GM19351 (cell line): ENCODE measurements at regions not wholly inside any gene's neighbourhood (a gene's known extent, or its start where the extent isn't known, plus 50 kb on each side); places are given as distances from the start of the nearest gene placed in this dataset.

Source experiments
- ATAC-seq: cut with Tn5 transposase; IDR thresholded peaks from one replicate; pipeline ENCODE4 v1.9.1; 2021; ENCODE audit warnings: mild to moderate bottlenecking, moderate library complexity; ENCODE audit not compliant: unreplicated experiment

- ATAC-seq: no peak
Observed at GRCh38 chr5:71982717-71983395, 124.4 kb upstream of the MAP1B start.

- no peak for ATAC-seq
Observed at GRCh38 chr5:71986101-71986500, 121.2 kb upstream of the MAP1B start.

- ATAC-seq: no peak
Observed at GRCh38 chr5:71988808-71989207, 118.5 kb upstream of the MAP1B start.

- ATAC-seq: no peak
Observed at GRCh38 chr5:71993600-71993999, 113.7 kb upstream of the MAP1B start.

- ATAC-seq: no peak
Observed at GRCh38 chr5:71996789-71997188, 110.5 kb upstream of the MAP1B start.

GRCh38 chr5:71998746-71999145 lies 108.5 kb upstream of the MAP1B start:
- ATAC-seq: no peak

- no peak for ATAC-seq
Observed at GRCh38 chr5:72000707-72001106, 106.6 kb upstream of the MAP1B start.

- ATAC-seq: no peak
Observed at GRCh38 chr5:72005671-72006070, 101.6 kb upstream of the MAP1B start.

- ATAC-seq: no peak
Observed at GRCh38 chr5:72006361-72006760, 100.9 kb upstream of the MAP1B start.

GRCh38 chr5:72007336-72008111 lies 99.8 kb upstream of the MAP1B start:
- ATAC-seq: no peak

- ATAC-seq: no peak
Observed at GRCh38 chr5:72009280-72009679, 98.0 kb upstream of the MAP1B start.

GRCh38 chr5:72010430-72010829 lies 96.8 kb upstream of the MAP1B start:
- ATAC-seq: no peak

GRCh38 chr5:72012906-72013305 lies 94.4 kb upstream of the MAP1B start:
- ATAC-seq: no peak

- no peak for ATAC-seq
Observed at GRCh38 chr5:72013766-72014624, 93.3 kb upstream of the MAP1B start.

- ATAC-seq: no peak
Observed at GRCh38 chr5:72015103-72015548, 92.1 kb upstream of the MAP1B start.

GRCh38 chr5:72018143-72018803 lies 89.0 kb upstream of the MAP1B start:
- peak; percentile 71 for ATAC-seq

- ATAC-seq: no peak
Observed at GRCh38 chr5:72020161-72020983, 86.9 kb upstream of the MAP1B start.

GRCh38 chr5:72021651-72022357 lies 85.5 kb upstream of the MAP1B start:
- ATAC-seq: no peak

- ATAC-seq: no peak
Observed at GRCh38 chr5:72028382-72028781, 78.9 kb upstream of the MAP1B start.
